HG03025 (cell line): ENCODE measurements at regions not wholly inside any gene's neighbourhood (a gene's known extent, or its start where the extent isn't known, plus 50 kb on each side); places are given as distances from the start of the nearest gene placed in this dataset.

ENCODE experiments used
- ATAC-seq: cut with Tn5 transposase; IDR thresholded peaks from one replicate; pipeline ENCODE4 v1.9.1; 2021; ENCODE audit warnings: mild to moderate bottlenecking, moderate library complexity; ENCODE audit not compliant: unreplicated experiment, low FRiP score

DNA sequence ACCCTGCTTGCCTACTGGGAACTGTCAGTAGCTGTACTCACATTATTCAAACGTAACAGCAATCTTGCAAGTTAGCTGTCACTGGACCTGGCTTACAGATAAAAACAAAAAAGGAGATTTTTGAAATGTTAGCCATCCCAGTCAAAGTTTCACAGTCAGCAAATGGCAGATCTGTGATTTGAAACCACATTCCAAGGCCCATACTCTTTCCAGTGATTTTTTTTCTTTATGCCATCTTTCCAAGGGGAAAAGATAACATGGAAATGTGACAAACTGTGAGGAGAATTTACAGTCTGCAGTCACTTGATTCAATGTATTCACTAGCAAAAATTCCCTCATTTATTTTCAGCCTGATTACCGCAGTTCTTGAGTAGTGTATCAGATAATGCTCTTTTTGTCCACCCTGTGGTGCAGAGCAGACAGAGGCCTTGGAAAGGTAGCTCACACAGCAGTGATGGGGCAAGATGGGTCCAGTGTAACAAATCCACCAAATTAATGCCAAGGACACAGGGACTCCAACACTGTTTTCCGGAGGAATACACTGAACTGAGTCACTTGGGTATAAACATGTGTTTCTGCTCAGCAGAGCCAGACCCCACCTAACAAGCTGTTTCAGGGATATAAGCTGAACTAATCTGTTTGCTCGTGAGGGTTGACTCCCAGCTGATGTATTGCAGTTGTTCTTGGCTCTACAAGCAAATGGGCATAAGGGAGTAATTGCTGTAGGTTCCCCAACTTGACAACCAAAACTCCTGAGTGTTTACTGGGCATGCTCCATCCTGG, 49.9 kb upstream of the ADGRF1 start:
- ATAC-seq = no peak
